CD4-positive, alpha-beta T cell treated with Interferon gamma for 1 hour (primary cell): ENCODE measurements at regions not wholly inside any gene's neighbourhood (a gene's known extent, or its start where the extent isn't known, plus 50 kb on each side); places are given as distances from the start of the nearest gene placed in this dataset.
"Not testable (repeated sequence)": the region's sequence is repeated elsewhere in the genome, so short reads cannot be mapped to it uniquely, and the experiment has no call there.

Source experiments
- DNase-seq: peaks from one replicate; pipeline ENCODE4 v3.0.0-alpha.2; 2020

DNA sequence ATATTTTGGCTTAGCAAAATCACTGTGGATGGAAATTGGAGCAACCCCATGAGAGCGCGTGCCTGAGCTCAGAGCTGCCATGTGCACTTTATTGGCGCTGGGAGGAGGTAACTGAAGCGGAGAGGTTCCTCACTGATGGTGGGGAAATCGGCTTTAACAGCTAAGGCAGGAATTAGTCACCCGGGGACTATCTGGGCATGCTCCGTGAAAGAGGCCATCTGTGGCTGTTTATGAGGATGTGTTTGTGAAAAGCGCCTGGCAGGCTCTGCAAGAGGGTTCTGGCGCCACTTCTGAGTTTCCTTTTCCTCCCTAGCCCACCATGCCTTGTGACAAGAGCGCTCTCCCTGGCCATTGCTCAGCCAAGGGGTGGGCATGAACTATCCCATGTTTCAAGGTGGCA, 815.6 kb downstream of the UQCRFS1 start:
- no peak for DNase-seq

DNA sequence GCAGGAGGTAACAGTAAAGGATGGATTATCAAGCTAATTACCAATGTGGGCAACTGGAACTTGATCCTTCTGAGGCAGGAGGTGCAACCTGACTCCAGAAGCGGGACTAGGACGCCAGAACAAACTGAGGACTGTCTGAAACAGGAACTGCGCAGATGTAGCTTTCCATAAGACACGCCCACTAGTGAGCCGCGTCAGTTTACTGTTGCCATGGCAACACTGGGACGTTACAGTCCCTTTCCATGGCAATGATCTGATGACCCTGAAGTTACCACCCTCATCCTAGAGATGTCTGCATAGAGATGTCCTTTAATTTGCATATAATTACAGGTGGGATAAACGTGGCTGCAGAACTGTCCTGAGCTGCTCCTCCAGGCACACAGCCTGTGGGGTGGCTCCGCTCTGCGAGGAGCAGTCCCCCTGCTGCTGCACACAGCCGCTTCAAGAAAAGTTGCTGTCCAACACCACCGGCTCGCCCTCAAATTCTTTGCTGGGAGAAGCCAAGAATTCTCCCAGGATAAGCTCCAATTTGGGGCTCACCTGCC, 816.6 kb downstream of the UQCRFS1 start:
- no peak for DNase-seq

DNA sequence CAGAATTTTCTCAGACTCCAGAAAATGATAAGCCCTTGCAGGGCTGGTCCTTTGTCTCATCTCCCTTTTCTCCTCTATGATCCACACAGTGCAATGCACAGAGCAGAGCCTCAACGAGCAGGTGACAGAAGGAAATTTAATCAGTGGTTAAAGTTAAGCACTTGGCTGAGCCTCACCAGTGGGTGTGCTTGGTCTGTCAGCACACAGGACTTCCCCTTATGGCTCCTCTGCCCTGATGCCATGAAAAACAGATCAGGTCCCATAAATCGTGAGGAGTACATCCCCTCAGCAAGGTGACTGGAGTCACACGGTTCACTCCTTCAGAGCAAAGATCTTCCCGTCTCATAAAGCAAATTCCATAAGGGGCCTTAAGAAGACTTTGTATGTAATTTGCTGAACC, 818.2 kb downstream of the UQCRFS1 start:
- no peak for DNase-seq

DNA sequence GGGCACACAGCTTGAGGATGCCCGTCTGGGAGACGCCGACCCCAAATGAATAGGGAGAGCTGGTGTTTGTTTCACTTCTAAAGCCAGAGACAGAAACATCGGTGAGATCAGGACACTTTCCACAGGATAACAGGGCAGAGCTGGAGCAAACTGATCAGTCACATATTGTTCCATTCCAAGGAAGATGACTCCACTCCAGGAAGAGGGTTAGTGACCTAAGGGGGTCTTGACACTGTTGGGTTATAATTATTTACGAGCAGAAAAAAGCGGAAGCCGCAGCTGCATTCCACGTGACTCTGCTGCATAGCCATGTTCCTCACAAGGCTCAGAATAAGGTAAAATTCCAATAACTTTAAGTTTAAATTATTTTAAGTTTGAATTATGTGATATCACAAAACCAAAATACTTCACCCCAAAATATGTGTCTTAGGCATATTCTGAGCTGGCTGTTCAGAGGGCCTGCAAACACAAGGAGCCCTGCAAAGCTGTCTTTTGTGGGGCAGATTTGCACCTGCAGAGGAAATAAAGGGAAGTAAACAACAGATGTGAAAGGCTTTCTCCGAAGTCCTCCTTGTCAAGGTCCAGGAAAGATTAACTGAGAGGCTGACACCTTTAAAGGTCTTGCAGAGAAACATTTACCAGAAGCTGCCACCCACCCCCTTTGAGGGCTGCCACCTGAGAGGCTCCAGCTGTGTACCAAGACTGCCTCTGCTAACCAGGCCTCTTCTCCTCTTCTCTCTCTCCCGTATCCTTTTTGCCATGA, 819.2 kb downstream of the UQCRFS1 start:
- DNase-seq = no peak

DNA sequence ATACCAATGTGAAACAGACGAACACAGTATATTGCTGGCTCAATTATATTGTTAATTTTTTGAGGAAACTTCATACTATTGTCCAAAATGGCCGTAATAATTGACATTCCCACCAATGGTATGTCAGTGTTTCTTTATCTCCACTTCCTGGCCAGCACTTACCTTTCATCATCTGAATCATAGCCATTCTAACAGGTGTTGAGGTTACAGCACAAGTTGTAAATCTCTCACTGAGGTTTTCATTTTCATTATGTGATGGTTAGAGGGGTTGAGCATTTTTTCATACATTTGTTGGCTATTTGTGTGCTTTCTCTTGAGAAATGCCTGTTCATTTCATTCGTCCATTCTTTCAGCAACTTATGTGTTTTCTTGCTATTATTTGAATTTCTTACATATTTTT, 824.0 kb downstream of the UQCRFS1 start:
- no peak for DNase-seq

DNA sequence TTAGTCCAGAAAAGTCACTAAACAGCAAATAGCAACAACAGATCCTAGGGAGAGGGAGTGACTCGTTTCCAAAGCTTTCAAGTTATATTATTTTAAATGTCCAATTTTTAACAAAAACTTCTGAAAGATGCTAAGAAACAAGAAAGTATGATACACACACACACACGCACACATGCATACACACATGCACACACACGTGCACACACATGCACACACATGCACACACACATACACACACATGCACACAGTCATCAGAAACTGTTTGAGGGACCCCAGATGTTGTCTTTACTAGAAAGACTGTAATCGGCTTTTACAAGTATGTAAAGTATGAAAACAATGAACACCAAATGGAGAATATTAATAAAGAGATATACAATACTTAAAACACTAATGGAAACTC, 825.4 kb downstream of the UQCRFS1 start:
- no peak for DNase-seq

DNA sequence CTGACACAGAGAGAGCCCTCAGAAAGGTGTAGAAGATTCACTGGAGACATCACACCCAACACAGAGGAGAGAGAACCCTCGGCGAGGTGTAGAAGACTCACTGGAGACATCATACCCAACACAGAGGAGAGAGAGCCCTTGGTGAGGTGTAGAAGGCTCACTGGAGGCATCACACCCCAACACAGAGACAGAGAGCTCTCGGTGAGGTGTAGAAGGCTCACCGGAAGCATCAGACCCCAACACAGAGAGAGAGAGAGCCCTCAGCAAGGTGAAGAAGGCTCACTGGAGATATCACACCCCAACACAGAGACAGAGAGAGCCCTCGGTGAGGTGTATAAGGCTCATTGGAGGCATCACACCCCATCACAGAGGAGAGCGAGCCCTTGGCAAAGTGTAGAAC, 826.5 kb downstream of the UQCRFS1 start:
- DNase-seq = no peak

DNA sequence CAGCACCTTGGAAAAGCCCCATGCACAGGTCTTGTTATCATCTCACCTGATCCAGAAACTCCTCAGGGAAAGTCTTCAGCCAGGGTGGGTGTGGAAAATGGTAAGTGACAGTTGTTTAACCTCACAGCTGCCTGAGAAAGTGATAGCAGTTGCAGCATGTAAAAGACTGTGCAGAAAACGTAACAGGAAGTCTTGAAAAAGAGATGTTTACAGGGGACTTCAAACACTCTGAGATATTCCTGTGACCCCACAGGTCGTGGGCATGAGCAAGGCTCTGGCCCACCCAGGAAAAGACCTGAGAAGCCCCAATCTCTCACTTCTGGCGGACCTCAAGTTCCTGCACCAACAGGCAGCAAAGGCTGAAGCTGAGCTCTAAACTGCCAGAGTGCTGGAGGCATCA, 826.9 kb downstream of the UQCRFS1 start:
- no peak for DNase-seq

DNA sequence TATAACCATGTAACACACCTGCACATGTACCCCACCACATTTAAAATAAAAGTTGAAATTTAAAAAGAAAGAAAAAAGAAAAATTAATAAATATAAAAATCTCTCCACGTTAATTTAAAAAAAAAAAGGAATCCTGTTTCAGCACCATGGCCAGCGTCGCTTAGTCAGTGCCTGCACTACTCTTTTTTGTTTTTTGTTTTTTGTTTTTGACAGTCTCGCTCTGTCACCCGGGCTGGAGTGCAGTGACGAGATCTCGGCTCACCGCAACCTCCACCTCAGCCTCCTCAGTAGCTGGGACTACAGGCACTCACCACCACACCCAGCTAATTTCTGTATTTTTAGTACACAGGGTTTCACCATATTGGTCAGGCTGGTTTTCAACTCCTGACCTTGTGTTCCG, 835.9 kb downstream of the UQCRFS1 start:
- DNase-seq = no peak

DNA sequence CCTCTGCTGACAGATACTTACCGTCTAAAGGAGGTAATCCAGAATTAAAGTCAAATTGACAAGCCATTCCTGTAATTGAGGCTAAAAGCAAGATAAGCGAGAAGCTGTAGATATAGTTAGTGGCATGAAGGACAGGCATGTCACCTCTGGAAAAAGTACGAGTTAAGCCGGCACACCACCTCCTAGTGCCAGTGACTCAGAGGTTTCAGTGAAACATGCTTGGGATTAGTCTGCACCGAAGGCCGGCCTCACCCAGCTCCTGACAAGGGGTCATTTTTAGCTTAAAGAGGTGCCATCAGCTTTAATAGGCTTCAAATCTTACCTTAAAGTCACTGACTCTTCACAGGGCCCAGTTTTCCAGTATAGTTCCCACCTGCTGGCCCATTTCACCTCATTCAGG, 838.0 kb downstream of the UQCRFS1 start:
- no peak for DNase-seq

DNA sequence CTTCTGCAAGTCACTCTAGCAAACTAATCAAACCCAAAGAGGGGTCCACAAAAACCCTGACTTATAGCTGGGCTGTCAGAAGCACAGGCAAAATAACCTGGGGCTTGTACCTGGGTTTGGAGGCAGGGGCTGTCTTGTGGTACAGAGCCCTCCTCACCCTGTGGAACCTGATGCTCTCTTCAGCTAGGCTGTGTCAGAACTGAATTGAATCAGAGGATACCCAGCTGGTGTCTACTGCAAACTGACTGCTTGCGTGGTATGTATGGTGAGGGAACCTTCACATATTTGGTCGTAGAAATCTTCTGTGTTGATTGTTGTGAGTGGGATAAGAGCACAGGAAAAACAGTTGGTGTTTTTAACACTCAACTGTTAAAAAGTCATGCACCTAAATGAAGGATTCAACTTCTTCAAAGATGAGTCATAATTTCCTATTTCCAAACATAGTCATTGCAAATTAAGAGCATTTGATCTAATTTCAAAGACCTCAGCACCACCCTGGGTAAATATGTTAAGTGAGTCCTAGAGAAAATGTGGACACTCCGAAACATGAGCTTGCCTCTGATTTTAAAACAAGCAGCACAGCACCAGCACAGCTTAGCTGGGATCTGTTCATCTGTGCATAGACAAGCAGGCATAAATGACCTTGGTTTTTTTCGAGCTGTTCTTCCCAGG, 840.2 kb downstream of the UQCRFS1 start:
- DNase-seq = no peak

DNA sequence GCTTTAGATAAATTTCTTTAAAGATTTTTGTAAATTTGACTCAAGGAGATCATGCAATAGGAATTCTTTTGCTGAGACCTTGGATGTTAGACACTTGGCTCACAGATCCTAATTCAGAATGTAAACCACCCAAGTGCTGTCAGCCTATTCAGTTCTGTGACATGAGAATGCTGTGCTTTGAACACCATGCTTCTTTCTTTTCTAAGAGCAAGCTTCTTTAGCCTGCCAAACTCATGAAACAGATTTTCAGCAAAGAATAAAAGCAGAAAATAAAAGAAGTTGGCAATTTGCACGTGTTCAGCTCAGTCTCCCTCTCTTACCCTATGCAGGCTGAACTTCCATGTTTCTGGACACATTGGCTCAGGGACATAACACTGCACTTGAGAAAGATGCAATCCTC, 845.8 kb downstream of the UQCRFS1 start:
- DNase-seq = no peak

DNA sequence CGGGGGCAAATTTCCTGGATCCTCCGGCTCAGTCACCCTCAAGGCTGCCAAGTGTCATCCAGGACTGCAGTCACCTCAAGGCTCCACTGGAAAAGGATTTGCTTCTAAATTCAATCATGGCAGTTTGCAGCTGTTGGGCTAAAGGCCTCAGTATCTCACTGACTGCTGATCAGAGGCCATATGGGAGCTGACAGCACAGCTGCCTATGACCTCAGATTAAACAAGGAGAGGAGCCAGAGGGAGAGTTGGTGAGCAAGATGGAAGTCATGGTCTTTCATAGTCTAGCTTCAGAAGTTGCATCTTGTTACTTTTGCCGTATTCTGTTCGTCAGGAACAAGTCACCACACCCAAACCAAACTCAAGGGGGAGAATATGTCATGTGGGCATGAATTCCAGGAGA, 849.7 kb downstream of the UQCRFS1 start:
- no peak for DNase-seq

DNA sequence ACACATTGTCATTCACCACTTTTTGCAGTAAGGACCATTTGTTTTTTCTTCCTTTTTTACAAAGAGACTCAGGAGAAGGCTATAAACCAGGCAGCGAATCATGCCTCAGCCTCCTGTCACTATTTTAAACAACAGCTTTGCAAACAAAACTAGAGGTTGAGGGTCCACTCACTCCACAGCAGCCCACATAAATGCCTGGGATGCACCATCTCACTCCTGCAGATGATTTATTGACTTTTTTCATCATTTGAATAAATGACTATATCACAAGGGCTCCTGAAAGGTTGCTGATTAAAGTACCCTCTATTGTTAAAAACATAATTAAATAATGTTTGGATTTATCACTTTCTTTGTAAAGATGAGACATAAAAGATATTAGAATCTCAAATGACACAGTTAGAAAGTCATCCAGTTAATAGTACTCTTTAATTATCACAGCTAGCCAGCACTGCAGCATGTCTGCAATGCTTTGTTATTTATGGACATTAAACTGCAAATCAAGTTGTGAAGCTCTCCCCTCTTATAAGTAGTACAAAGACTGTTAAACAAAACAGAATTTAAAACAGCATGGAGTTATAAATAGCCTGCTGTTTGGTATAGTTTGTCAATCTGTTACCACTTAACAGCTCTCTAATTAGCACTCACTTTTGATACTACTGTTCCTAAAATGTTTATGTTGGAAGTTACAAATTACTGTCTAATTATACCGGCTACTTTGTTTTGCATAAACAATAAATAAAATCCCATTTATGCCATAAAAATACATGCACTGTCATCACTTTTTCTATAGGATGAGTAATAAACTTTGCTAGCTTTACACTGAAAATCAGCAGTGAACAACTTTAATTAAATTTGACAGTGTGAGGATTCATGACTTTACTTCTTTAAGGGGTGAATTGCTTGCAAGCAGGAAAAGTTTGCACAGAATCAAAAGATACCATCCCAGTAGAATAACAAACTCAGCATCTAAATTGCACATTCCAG, 853.2 kb downstream of the UQCRFS1 start:
- no peak for DNase-seq

DNA sequence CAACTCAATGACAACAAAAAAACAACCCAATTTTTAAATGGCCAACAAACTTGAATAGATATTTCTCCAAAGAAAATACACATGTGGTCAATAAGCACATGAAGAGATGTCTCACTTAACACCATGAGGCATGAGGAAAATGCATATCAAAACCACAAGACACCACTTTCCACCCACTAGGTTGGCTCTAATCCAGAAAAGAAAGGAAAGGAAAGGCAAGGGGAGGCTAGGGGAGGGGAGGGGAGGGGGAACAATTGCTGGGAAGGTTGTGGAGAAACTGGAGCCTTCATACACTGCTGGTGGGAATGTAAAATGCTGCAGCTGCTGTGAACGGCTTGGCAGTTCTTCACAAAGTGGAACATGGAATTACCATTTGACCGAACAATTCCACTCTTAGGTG, 854.3 kb downstream of the UQCRFS1 start:
- no peak for DNase-seq

DNA sequence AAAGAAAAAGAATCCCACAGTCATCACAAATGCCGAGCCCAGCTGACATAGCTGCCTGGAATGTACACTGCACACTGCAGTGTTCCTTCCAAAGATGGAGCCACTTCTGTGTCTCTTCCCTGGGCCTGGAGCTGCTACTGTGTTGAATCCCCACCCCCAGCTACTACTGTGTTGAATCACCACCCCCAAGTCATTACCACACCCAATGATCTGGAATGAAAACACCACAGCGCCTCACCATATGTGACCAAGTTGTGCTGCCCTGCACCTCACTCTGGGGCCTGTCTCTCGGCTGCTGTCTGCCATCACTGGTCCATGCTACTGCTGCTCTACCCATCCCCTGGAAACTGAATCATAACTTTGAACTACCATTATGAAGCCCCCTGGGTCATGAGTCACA, 861.2 kb downstream of the UQCRFS1 start:
- DNase-seq = no peak

DNA sequence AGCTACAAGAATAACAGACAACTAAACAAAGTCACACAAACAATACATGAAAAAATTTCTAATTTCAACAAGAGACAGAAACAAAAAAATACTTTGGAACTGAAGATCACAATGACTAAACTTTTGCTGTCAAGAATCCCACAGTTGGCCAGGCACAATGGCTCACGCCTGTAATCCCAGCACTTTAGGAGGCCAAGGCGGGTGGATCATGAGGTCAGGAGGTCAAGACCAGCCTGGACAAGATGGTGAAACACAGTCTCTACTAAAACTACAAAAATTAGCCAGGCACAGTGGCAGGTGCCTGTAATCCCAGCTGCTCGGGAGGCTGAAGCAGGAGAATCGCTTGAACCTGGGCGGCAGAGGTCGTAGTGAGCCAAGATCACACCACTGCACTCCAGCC, 861.6 kb downstream of the UQCRFS1 start:
- DNase-seq = not testable (repeated sequence)

DNA sequence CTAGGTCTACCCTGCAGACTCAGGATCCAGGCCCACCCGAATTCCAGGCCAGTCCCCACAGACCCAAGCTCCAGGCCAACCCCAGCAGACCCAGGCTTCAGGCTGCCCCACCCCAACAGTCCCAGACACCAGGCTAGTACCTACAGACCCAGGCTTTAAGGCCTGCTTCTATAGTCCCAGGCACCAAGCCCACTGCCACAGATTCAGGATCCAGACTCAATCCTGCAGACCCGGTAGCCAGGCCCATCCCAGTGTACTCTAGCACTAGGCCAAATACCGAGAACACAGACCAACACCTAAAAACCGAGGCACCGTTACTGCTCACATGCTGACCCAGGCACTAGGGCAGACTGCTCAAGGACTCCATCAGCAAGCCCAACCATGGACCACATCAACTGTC, 862.3 kb downstream of the UQCRFS1 start:
- no peak for DNase-seq

DNA sequence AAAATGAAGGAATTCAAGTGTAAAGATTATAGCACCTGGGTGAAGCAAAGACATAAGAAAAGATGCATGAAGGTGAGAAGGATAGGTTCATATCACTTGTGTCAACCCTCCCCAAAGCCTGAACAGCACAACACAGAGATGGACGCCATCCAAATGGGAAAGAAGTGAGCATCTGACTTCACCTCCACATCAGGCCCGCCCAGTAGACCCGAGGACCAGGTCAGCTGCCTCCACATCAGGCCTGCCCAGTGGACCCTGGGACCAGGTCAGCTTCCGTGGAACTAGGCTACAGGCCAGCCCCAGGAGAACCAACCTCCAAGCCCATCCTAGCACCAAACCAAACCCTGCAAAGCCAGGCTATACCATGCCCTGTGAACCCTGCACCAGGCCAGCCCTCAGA, 862.9 kb downstream of the UQCRFS1 start:
- DNase-seq = no peak

DNA sequence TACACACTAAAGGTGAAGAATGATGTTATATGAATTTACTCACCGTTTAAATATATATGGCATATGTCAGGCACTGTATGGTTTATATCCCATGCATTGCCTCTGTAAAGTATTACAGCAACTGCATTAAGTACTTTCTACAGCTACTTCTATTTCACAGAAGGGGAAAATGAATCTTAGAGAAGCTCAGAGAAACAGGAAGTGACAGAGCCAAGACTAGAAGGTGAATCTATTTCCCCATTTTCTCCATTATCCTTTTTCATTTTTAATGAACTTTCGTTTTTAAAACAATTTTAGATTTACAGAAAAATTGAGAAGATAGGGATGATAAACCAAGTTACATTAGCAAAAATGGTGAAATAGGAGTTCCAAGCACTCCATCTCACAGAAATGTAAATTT, 863.3 kb downstream of the UQCRFS1 start:
- DNase-seq = no peak

DNA sequence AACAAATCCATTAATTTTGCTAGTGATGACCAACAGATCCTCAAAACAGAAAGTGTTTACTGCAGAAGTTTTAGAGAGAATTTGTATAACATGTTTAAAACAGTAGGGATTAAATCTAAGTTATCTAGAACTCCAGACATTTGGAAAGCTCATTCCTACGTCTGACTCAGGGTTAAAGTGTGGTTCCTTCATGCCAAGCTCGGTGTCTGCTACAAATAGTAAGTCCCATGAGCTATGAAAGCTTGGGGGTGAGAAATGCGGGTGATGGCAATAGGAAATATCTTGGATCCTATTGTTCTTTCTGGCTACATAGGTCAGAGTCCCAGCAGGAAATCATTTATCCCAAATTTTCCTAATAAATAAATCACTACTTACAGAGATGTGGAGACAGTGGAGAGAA, 867.1 kb downstream of the UQCRFS1 start:
- no peak for DNase-seq

DNA sequence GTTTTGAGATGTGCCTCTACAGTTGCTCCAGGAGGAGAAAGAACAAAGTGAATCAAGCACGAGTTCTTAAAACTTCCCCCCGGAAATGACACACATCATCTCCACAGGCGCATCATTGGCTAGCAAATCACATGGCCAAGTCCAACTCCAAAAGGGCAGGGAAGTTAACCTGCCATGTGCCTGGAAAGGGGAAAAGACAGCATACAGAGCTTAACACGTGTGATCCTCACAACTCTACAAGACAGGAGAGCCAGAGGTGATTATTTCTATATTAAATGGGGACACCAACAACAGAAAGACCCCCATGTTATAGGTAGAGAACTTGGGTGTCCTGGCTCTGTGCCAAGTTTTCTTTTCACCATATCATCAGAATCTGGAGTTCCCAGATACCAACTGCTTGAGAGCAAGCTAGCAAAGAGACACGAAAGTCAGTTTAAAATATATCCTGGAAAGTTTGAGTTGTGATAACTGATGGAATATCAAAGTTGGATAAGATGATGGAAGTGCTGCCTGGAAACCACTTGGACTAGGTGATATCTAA, 871.1 kb downstream of the UQCRFS1 start:
- no peak for DNase-seq

DNA sequence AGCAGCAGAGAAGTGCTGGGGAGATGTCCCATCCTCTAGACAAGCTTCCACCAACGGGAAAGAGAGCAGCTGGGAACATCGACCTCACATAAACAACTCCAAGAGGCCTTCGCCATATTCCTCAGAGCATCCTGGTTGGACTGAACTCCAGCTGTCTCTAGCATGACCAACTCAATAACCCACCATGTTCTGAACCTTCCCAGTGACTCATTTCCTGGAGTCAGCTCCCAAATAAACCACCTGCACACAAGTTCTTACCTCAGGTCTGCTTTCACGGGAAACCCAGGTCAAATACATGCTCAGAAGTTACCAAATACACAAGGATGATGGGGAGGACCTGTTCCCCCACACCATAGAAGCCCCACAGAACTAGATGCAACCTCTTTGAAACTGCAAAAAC, 878.5 kb downstream of the UQCRFS1 start:
- no peak for DNase-seq
